Heart right ventricle (tissue), 16 donors: ENCODE measurements at regions not wholly inside any gene's neighbourhood (a gene's known extent, or its start where the extent isn't known, plus 50 kb on each side); places are given as distances from the start of the nearest gene placed in this dataset.

ENCODE experiments used
- ATAC-seq, 8 donors: fragments of 200-7000 bp; cut with Tn5 transposase; one replicate each; pipeline ENCODE4 v1.9.1; 2020; ENCODE audit warnings: mild to moderate bottlenecking in 8 of 8, moderate library complexity in 8 of 8, moderate number of reproducible peaks in 1 of 8
- DNase-seq, 2 donors: peaks; one replicate each; pipeline ENCODE4 v3.0.0-alpha.2; 2020
- H3K27ac ChIP-seq, 10 donors: fragments of 200-600 bp; sonication (generic) in 2 of 10; one replicate each; pipeline versions ENCODE4 v1.5.0 to v1.8.0; 2020 to 2022; ENCODE audit warnings: mild to moderate bottlenecking in 3 of 10
- H3K27me3 ChIP-seq, 7 donors: fragments of 200-600 bp; one replicate each; pipeline ENCODE4 v1.8.0; 2021 to 2022; ENCODE audit warnings: mild to moderate bottlenecking in 2 of 7
- H3K36me3 ChIP-seq, 9 donors: fragments of 200-600 bp; sonication (generic) in 1 of 9; one replicate each; pipeline versions ENCODE4 v1.5.0 to v1.8.0; 2020 to 2022; ENCODE audit warnings: mild to moderate bottlenecking in 2 of 9
- H3K4me1 ChIP-seq, 9 donors: fragments of 200-600 bp; sonication (generic) in 1 of 9; one replicate each; pipeline versions ENCODE4 v1.5.0 to v1.8.0; 2020 to 2022; ENCODE audit warnings: mild to moderate bottlenecking in 4 of 9
- H3K4me3 ChIP-seq, 10 donors: fragments of 200-600 bp; sonication (generic) in 2 of 10; one replicate each; pipeline versions ENCODE4 v1.5.0 to v1.8.0; 2020 to 2022; ENCODE audit warnings: mild to moderate bottlenecking in 7 of 10, moderate library complexity in 2 of 10
- H3K9me3 ChIP-seq, 11 donors: fragments of 200-600 bp in 10 of 11; sonication (generic) in 2 of 11; one replicate each; pipeline versions ENCODE4 v1.5.0 to v1.8.0; 2013 to 2022; ENCODE audit warnings: mild to moderate bottlenecking in 2 of 11, control low read depth in 1 of 11, moderate library complexity in 1 of 11
- CTCF ChIP-seq, 9 donors: fragments of 200-600 bp; sonication (generic) in 2 of 9; IDR thresholded peaks; one replicate each; pipeline versions ENCODE4 v1.5.0 to v1.8.0; 2021 to 2022; ENCODE audit warnings: antibody characterized with exemption in 9 of 9, mild to moderate bottlenecking in 5 of 9, moderate library complexity in 1 of 9
- WGBS, 2 donors: extraction: QIAGEN DNeasy Blood & Tissue Kit; methylation state at CpG; one replicate each; pipeline ENCODE4 v1.1.7; 2013; ENCODE audit warnings: inconsistent platforms in 1 of 2; 5-methylcytosine and 5-hydroxymethylcytosine counted together
- intact Hi-C, 10 donors: fragments of 100-400 bp; cut with DNase I; formaldehyde crosslinking; loops; one replicate each; pipeline versions ENCODE4 v1.11.1 to v1.14.2; 2022
- donor health status: Arrhythmogenic right ventricular cardiomyopathy.
- donor health status: ischemic (EF 13 %, LVEDD 7.1; RV severe dilation, severe dysfunction).
- donor health status: healthy with polysubstance abuse.
- donor health status: DM: no; HTN: yes; CAD: no.
- donor health status: DM: no; HTN: no; CAD: no.
- donor health status: ischemic (EF 25% LVEDD 6.9; RV normal size, moderate dysfunction).
- donor health status: ischemic (EF 25% LVEDD 5.7; RV mildly dilated, moderate dysfunction).
- donor health status: healthy.
- donor health status: DM: yes; HTN: yes; CAD: no.
- donor health status: Ischemic cardiomyopathy.
- donor health status: ischemic (EF 35%, LVEDD 5.7; RV mildly dilated, moderate dysfunction).
- donor health status: nonischemic (EF 11% LVEDD 7.7; RV severe dilation, severe dysfunction).
- donor health status: DM: yes; HTN: yes; CAD: no.
- donor health status: PGD.
- donor health status: ischemic (EF 29% LVEDD 5.4; RV normal size, mild dysfunction).
- donor health status: nonischemic (EF 23%, LVEDD 6.1; RV moderate dilation, normal function).

GRCh38 chr12:24228371-24228770, 278.9 kb upstream of the SOX5 start:
- DNase-seq = no peak
- no peaks in the 10 kb centered on the region for H3K36me3 ChIP-seq
- peaks cover 0 to 15% (median 0%) of the 10 kb centered on the region in 9 donors for H3K4me1 ChIP-seq
- no peak overlapping the region for H3K4me3 ChIP-seq
- no peak overlapping the region for H3K27ac ChIP-seq
- no peak for TF ChIP-seq CTCF (IDR thresholded peaks at IDR 0.05)
- intact Hi-C loops = no loop called here
- no peaks in the 10 kb centered on the region for H3K9me3 ChIP-seq
- no peak for ATAC-seq
- WGBS, 2 donors = 95 to 99% methylated on average over 3 of the region's 3 CpGs
- no peaks in the 10 kb centered on the region for H3K27me3 ChIP-seq

DNA sequence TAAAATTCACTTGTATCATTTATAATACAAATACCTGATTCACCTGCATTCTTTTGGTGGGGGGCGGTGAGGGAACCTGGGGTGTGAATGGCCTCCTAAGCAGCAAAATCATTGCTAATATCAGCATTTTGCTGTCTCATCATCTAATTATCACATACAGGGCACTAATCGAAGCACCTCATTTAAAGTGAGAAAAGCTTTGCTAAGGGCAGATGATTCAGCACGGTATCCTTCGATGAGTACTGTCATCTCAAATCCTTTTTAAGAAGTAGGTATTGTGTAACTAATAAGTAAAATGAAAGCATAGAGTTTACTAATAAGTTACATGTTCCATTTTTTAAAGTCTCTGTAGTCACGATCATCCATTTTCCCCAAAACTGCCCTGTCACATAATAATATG, 278.1 kb upstream of the SOX5 start:
- peaks cover 0 to 15% (median 0%) of the 10 kb centered on the region in 9 donors for H3K4me1 ChIP-seq
- peak overlapping the region in 1 of 10 donors; percentile 54 for H3K27ac ChIP-seq
- ATAC-seq = no peak
- H3K9me3 ChIP-seq = no peaks in the 10 kb centered on the region
- H3K36me3 ChIP-seq = no peaks in the 10 kb centered on the region
- no peak overlapping the region for H3K4me3 ChIP-seq
- H3K27me3 ChIP-seq = no peaks in the 10 kb centered on the region
- intact Hi-C loops = no loop called here
- no peak for TF ChIP-seq CTCF (IDR thresholded peaks at IDR 0.05)
- 84 to 86% methylated on average over 5 of the region's 5 CpGs for WGBS, 2 donors
- no peak for DNase-seq

DNA sequence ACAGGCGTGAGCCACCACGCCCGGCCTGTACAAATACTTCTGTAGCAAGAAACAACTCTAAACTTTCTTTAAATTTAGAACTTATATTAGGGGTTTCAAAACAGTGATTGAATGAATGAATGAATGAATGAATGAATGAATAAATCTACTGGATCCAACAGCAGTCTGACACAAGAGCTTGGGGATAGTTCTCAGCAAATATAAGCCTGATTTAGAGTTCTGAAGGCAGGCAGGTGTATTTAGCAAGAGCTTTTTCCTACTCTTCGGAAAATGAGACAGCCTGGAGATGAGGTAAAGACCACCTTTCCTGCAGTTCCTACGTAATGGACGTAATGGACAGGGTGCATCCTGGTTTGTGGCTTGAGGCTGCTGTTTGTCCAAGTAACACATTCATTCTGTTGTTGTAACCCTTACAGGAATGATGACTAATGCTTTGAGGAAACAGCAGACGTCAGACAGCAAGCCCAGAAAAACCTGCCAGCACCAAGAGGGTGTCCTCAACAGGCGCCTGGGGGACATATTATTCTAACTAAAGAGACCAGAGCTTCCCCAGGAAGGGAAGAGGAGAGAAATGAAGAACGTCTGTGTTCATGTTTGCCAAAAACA, 277.4 kb upstream of the SOX5 start:
- intact Hi-C loops = no loop called here
- no peaks in the 10 kb centered on the region for H3K27me3 ChIP-seq
- WGBS, 2 donors = 68 to 71% methylated on average over 9 of the region's 9 CpGs
- H3K9me3 ChIP-seq = no peaks in the 10 kb centered on the region
- peak overlapping the region in 1 of 10 donors; percentile 54 for H3K27ac ChIP-seq
- peaks cover 0 to 15% (median 0%) of the 10 kb centered on the region in 9 donors for H3K4me1 ChIP-seq
- TF ChIP-seq CTCF (IDR thresholded peaks at IDR 0.05) = no peak
- H3K36me3 ChIP-seq = no peaks in the 10 kb centered on the region
- no peak overlapping the region for H3K4me3 ChIP-seq
- DNase-seq (no peak), ATAC-seq (peak in 2 of 8 donors; percentile 42 to 91)

DNA sequence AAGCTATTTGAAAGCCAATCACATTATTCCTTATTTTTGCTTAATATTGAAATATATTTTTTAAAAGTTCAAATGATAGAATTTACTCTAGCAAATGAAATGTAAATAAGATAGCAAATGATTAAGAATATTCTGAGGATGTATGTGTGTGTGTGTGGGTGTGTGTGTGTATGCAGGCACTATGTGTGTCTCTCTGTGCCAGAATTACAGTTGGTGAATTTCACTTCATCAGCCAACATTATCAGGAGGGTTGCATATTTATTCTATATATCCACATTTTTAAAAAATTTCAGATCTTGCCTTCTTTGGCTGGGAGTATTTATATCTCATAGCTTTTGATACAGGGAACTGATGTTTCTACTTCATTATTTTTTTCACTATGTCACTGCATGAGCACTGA, 274.9 kb upstream of the SOX5 start:
- Histone ChIP-seq H3K27me3 (no peaks in the 10 kb centered on the region), H3K27ac (no peak overlapping the region), H3K9me3 (no peaks in the 10 kb centered on the region), H3K4me1 (peaks cover 0 to 12% (median 0%) of the 10 kb centered on the region in 9 donors), H3K36me3 (no peaks in the 10 kb centered on the region), H3K4me3 (no peak overlapping the region)
- no peak for ATAC-seq
- intact Hi-C loops = no loop called here
- no peak for TF ChIP-seq CTCF (IDR thresholded peaks at IDR 0.05)
- DNase-seq = no peak
